ENCODE measurements at regions not wholly inside any gene's neighbourhood (a gene's known extent, or its start where the extent isn't known, plus 50 kb on each side); places are given as distances from the start of the nearest gene placed in this dataset.

DNA sequence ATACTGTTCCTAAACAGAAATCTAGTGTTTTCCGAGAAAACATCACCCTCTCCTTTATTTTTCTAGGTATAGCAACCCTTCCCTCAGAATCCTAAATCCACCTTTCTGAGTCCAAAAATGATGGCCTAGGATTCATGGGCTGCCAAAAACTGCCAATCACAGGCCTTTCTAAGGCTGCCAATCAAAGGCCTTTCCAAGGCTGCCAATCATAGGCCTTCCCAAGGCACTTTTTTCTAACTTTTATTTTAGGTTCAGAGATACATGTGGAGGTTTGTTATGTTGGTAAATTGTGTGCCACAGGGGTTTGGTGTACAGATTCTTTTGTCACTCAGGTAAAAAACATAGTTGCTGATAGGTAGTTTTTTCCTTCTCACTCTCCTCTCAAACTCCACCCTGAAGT lies 673.7 kb downstream of the FAT4 start:
- no peak for TF ChIP-seq POLR2A (IDR thresholded peaks at IDR 0.05)
- TF ChIP-seq, protein P1, sequence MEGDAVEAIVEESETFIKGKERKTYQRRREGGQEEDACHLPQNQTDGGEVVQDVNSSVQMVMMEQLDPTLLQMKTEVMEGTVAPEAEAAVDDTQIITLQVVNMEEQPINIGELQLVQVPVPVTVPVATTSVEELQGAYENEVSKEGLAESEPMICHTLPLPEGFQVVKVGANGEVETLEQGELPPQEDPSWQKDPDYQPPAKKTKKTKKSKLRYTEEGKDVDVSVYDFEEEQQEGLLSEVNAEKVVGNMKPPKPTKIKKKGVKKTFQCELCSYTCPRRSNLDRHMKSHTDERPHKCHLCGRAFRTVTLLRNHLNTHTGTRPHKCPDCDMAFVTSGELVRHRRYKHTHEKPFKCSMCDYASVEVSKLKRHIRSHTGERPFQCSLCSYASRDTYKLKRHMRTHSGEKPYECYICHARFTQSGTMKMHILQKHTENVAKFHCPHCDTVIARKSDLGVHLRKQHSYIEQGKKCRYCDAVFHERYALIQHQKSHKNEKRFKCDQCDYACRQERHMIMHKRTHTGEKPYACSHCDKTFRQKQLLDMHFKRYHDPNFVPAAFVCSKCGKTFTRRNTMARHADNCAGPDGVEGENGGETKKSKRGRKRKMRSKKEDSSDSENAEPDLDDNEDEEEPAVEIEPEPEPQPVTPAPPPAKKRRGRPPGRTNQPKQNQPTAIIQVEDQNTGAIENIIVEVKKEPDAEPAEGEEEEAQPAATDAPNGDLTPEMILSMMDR (IDR thresholded peaks at IDR 0.05): no peak
